ENCODE measurements at regions not wholly inside any gene's neighbourhood (a gene's known extent, or its start where the extent isn't known, plus 50 kb on each side); places are given as distances from the start of the nearest gene placed in this dataset.

GRCh38 chr2:5330961-5331360, 361.2 kb upstream of the SOX11 start:
- TF ChIP-seq, protein P1, sequence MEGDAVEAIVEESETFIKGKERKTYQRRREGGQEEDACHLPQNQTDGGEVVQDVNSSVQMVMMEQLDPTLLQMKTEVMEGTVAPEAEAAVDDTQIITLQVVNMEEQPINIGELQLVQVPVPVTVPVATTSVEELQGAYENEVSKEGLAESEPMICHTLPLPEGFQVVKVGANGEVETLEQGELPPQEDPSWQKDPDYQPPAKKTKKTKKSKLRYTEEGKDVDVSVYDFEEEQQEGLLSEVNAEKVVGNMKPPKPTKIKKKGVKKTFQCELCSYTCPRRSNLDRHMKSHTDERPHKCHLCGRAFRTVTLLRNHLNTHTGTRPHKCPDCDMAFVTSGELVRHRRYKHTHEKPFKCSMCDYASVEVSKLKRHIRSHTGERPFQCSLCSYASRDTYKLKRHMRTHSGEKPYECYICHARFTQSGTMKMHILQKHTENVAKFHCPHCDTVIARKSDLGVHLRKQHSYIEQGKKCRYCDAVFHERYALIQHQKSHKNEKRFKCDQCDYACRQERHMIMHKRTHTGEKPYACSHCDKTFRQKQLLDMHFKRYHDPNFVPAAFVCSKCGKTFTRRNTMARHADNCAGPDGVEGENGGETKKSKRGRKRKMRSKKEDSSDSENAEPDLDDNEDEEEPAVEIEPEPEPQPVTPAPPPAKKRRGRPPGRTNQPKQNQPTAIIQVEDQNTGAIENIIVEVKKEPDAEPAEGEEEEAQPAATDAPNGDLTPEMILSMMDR (IDR thresholded peaks at IDR 0.05 in 2 of 3, conservative IDR thresholded peaks at IDR 0.05 in 1 of 3; ENCODE audit: borderline replicate concordance in 1 of 3, insufficient read depth in 1 of 3, low read depth in 2 of 3, low read length in 2 of 3), result no peak
- no peak for TF ChIP-seq POLR2A (IDR thresholded peaks at IDR 0.05; ENCODE audit: borderline replicate concordance, extremely low read depth, insufficient read depth, insufficient read length)
- TF ChIP-seq EZH2 (IDR thresholded peaks at IDR 0.05), result no peak
- TF ChIP-seq SP1 (IDR thresholded peaks at IDR 0.05; ENCODE audit: low read depth), result no peak
- TF ChIP-seq, protein P2, sequence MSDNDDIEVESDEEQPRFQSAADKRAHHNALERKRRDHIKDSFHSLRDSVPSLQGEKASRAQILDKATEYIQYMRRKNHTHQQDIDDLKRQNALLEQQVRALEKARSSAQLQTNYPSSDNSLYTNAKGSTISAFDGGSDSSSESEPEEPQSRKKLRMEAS (IDR thresholded peaks at IDR 0.05), result no peak
- no peak for TF ChIP-seq POLR2AphosphoS5 (IDR thresholded peaks at IDR 0.05; ENCODE audit: low read depth, low read length)
- TF ChIP-seq ZNF274 (IDR thresholded peaks at IDR 0.05; ENCODE audit: low read depth, low read length), result no peak
- TF ChIP-seq SIN3A (IDR thresholded peaks at IDR 0.05; ENCODE audit: low read depth), result no peak
- no peak for TF ChIP-seq FOSL1 (IDR thresholded peaks at IDR 0.05; ENCODE audit: low read depth)
- TF ChIP-seq EZH2phosphoT487 (IDR thresholded peaks at IDR 0.05; ENCODE audit: borderline replicate concordance), result no peak
